Neural crest cell (in vitro differentiated cells): ENCODE measurements at regions not wholly inside any gene's neighbourhood (a gene's known extent, or its start where the extent isn't known, plus 50 kb on each side); places are given as distances from the start of the nearest gene placed in this dataset.
"Not testable (repeated sequence)": the region's sequence is repeated elsewhere in the genome, so short reads cannot be mapped to it uniquely, and the experiment has no call there.

Experiments used
- DNase-seq: peaks from one replicate; pipeline ENCODE4 v3.0.0; 2021; ENCODE audit warnings: low read depth, mixed read lengths, low spot score
- H3K27ac Mint-ChIP-seq: one replicate; pipeline ENCODE4 v1.8.0; 2021; ENCODE audit warnings: mild to moderate bottlenecking, mixed read lengths; ENCODE audit not compliant: unreplicated experiment
- H3K27me3 Mint-ChIP-seq: 2 replicates; pipeline ENCODE4 v1.8.0; 2021; ENCODE audit warnings: low read depth, mild to moderate bottlenecking, mixed read lengths
- H3K36me3 Mint-ChIP-seq: 2 replicates; pipeline ENCODE4 v1.8.0; 2021; ENCODE audit warnings: low read depth, mild to moderate bottlenecking, mixed read lengths
- H3K4me1 Mint-ChIP-seq: 2 replicates; pipeline ENCODE4 v1.8.0; 2021; ENCODE audit warnings: mixed read lengths
- H3K4me3 Mint-ChIP-seq: one replicate; pipeline ENCODE4 v1.8.0; 2021; ENCODE audit warnings: mild to moderate bottlenecking, mixed read lengths
- H3K9me3 Mint-ChIP-seq: 2 replicates; pipeline ENCODE4 v1.8.0; 2021; ENCODE audit warnings: mixed read lengths
- CTCF ChIP-seq: fragments of 200-600 bp; sonication (generic); conservative IDR thresholded peaks from 2 replicates; pipeline ENCODE4 v1.5.0; 2021; ENCODE audit warnings: antibody characterized with exemption, mild to moderate bottlenecking

- Mint-ChIP-seq H3K4me1 (no peaks in the 10 kb centered on the region), H3K36me3 (no peaks in the 10 kb centered on the region), H3K9me3 (peaks cover 19% of the 10 kb centered on the region), H3K27ac (no peak overlapping the region), H3K27me3 (no peaks in the 10 kb centered on the region), H3K4me3 (no peak overlapping the region)
- TF ChIP-seq CTCF, result no peak
- DNase-seq, result no peak
Observed at GRCh38 chr5:50318220-50318619, 122.9 kb downstream of the EMB start.

GRCh38 chr5:50306488-50306887 lies 134.6 kb downstream of the EMB start:
- not testable (repeated sequence) for H3K4me3 Mint-ChIP-seq, H3K27me3 Mint-ChIP-seq, H3K36me3 Mint-ChIP-seq, H3K9me3 Mint-ChIP-seq, DNase-seq, H3K4me1 Mint-ChIP-seq, H3K27ac Mint-ChIP-seq

GRCh38 chr5:50302815-50303490 lies 138.1 kb downstream of the EMB start:
- H3K4me3 Mint-ChIP-seq, result no peak overlapping the region
- no peak for TF ChIP-seq CTCF
- H3K36me3 Mint-ChIP-seq, result peaks cover 7% of the 10 kb centered on the region
- no peaks in the 10 kb centered on the region for H3K4me1 Mint-ChIP-seq
- peaks cover 11% of the 10 kb centered on the region for H3K9me3 Mint-ChIP-seq
- DNase-seq, result no peak
- H3K27ac Mint-ChIP-seq, result no peak overlapping the region
- H3K27me3 Mint-ChIP-seq, result no peaks in the 10 kb centered on the region

- no peak for TF ChIP-seq CTCF
- Mint-ChIP-seq H3K27me3 (no peaks in the 10 kb centered on the region), H3K27ac (no peak overlapping the region), H3K4me3 (no peak overlapping the region), H3K4me1 (no peaks in the 10 kb centered on the region), H3K9me3 (peaks cover 11% of the 10 kb centered on the region), H3K36me3 (peaks cover 7% of the 10 kb centered on the region)
- no peak for DNase-seq
Observed at GRCh38 chr5:50301756-50302155, 139.3 kb downstream of the EMB start.

- H3K36me3 Mint-ChIP-seq, result peaks cover 7% of the 10 kb centered on the region
- no peak overlapping the region for H3K27ac Mint-ChIP-seq
- no peak for DNase-seq
- no peak for TF ChIP-seq CTCF
- H3K4me3 Mint-ChIP-seq, result no peak overlapping the region
- no peaks in the 10 kb centered on the region for H3K27me3 Mint-ChIP-seq
- no peaks in the 10 kb centered on the region for H3K4me1 Mint-ChIP-seq
- peaks cover 11% of the 10 kb centered on the region for H3K9me3 Mint-ChIP-seq
Observed at GRCh38 chr5:50300878-50301277, 140.2 kb downstream of the EMB start.

GRCh38 chr5:50299896-50300295 lies 141.2 kb downstream of the EMB start:
- peaks cover 13% of the 10 kb centered on the region for H3K9me3 Mint-ChIP-seq
- no peak for TF ChIP-seq CTCF
- no peak for DNase-seq
- H3K27ac Mint-ChIP-seq, result no peak overlapping the region
- no peaks in the 10 kb centered on the region for H3K4me1 Mint-ChIP-seq
- H3K4me3 Mint-ChIP-seq, result no peak overlapping the region
- no peaks in the 10 kb centered on the region for H3K27me3 Mint-ChIP-seq
- H3K36me3 Mint-ChIP-seq, result peaks cover 9% of the 10 kb centered on the region
